B cell (primary cell): ENCODE measurements at regions not wholly inside any gene's neighbourhood (a gene's known extent, or its start where the extent isn't known, plus 50 kb on each side); places are given as distances from the start of the nearest gene placed in this dataset.

Experiments used
- EZH2 ChIP-seq: IDR thresholded peaks from 2 replicates; pipeline ENCODE4 v1.6.1; 2012; ENCODE audit warnings: borderline replicate concordance, low read depth, mild to moderate bottlenecking, moderate library complexity, low read length; ENCODE audit not compliant: insufficient read depth, poor library complexity, severe bottlenecking
- TF ChIP-seq, protein P1 (sequence below): fragments of 200-600 bp; IDR thresholded peaks from one replicate; pipeline ENCODE4 v1.8.0; 2022; ENCODE audit warnings: antibody characterized with exemption, mild to moderate bottlenecking

DNA sequence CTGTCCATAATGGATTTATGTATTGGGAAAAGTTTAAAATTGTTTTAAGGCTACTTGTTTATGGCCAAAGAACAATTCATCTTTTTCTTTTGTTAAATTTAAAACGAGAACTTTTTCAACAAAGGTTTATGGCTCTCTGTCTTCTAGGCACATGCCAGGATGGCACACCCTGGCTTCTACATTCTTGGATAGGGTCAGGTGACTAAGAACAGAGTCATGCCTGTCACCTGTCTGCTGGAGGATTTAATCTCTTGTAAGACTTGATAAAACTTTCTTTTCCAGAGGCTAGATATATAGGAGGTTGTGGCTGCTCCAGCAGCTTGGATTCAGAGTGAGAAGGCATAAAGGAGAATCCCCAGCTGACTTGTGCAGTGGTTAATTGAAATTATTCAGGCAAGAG lies 915.4 kb downstream of the GATA3 start:
- TF ChIP-seq EZH2, result no peak
- TF ChIP-seq, protein P1, sequence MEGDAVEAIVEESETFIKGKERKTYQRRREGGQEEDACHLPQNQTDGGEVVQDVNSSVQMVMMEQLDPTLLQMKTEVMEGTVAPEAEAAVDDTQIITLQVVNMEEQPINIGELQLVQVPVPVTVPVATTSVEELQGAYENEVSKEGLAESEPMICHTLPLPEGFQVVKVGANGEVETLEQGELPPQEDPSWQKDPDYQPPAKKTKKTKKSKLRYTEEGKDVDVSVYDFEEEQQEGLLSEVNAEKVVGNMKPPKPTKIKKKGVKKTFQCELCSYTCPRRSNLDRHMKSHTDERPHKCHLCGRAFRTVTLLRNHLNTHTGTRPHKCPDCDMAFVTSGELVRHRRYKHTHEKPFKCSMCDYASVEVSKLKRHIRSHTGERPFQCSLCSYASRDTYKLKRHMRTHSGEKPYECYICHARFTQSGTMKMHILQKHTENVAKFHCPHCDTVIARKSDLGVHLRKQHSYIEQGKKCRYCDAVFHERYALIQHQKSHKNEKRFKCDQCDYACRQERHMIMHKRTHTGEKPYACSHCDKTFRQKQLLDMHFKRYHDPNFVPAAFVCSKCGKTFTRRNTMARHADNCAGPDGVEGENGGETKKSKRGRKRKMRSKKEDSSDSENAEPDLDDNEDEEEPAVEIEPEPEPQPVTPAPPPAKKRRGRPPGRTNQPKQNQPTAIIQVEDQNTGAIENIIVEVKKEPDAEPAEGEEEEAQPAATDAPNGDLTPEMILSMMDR, result no peak
